ENCODE measurements at regions not wholly inside any gene's neighbourhood (a gene's known extent, or its start where the extent isn't known, plus 50 kb on each side); places are given as distances from the start of the nearest gene placed in this dataset.
"Not testable (repeated sequence)": the region's sequence is repeated elsewhere in the genome, so short reads cannot be mapped to it uniquely, and the experiment has no call there.

DNA sequence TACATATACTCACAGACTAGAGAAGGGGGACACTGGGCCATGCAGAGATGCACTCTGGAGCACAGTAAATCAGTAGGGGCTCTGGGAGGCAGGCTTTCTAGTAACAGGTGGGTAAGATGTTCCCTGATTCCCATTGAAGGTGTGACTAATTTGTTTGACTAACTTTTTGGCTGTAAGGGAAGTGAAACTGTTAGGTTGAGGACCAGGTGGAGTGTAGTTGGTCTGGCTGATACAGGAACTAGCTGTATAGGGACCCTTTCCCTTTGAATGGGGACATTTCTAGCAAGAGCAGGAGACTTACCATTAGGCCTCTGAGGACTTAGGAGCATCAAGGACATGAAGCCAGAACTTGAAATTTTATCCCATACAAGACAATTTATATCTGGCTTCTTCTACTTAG is 989.6 kb upstream of the COX7C start:
- Histone ChIP-seq H3K36me3 (no peaks in the 10 kb centered on the region), H3K9me3 (ENCODE audit: low read depth) (no peaks in the 10 kb centered on the region), H3K27ac (no peak overlapping the region), H4K20me1 (ENCODE audit: low read depth) (no peaks in the 10 kb centered on the region), H3K27me3 (no peaks in the 10 kb centered on the region), H3K4me3 (no peak overlapping the region), H3K79me2 (ENCODE audit: low read depth) (no peaks in the 10 kb centered on the region), H3F3A (ENCODE audit: low read depth) (no peaks in the 10 kb centered on the region), H2AFZ (replicated peaks) (no peak overlapping the region), H3K4me1 (no peaks in the 10 kb centered on the region), H3K4me2 (no peak overlapping the region), H3K9ac (no peak overlapping the region)
- Mint-ChIP-seq H3K27ac (no peak overlapping the region), H3K4me1 (no peaks in the 10 kb centered on the region), H3K27me3 (ENCODE audit: insufficient read depth, low read depth) (no peaks in the 10 kb centered on the region), H3K9me3 (no peaks in the 10 kb centered on the region), H3K36me3 (no peaks in the 10 kb centered on the region), H3K4me3 (no peak overlapping the region)
- TF ChIP-seq, protein P1, sequence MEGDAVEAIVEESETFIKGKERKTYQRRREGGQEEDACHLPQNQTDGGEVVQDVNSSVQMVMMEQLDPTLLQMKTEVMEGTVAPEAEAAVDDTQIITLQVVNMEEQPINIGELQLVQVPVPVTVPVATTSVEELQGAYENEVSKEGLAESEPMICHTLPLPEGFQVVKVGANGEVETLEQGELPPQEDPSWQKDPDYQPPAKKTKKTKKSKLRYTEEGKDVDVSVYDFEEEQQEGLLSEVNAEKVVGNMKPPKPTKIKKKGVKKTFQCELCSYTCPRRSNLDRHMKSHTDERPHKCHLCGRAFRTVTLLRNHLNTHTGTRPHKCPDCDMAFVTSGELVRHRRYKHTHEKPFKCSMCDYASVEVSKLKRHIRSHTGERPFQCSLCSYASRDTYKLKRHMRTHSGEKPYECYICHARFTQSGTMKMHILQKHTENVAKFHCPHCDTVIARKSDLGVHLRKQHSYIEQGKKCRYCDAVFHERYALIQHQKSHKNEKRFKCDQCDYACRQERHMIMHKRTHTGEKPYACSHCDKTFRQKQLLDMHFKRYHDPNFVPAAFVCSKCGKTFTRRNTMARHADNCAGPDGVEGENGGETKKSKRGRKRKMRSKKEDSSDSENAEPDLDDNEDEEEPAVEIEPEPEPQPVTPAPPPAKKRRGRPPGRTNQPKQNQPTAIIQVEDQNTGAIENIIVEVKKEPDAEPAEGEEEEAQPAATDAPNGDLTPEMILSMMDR (IDR thresholded peaks at IDR 0.05) = no peak
- TF ChIP-seq EZH2 (IDR thresholded peaks at IDR 0.05) (no peak), EZH2phosphoT487 (IDR thresholded peaks at IDR 0.05) (no peak)
- DNase-seq (ENCODE audit: low spot score) = no peak

DNA sequence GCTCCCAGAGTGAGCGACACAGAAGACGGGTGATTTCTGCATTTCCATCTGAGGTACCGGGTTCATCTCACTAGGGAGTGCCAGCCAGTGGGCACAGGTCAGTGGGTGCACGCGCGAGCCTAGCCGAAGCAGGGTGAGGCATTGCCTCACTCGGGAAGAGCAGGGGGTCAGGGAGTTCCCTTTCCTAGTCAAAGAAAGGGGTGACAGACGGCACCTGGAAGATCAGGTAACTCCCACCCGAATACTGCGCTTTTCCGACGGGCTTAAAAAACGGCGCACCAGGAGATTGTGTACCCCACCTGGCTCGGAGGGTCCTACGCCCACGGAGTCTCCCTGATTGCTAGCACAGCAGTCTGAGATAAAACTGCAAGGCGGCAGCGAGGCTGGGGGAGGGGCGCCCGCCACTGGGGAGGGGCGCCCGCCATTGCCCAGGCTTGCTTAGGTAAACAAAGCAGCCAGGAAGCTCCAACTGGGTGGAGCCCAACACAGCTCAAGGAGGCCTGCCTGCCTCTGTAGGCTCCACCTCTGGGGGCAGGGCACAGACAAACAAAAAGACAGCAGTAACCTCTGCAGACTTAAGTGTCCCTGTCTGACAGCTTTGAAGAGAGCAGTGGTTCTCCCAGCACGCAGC is 979.1 kb upstream of the COX7C start:
- H3K9ac ChIP-seq; H3K4me3 Mint-ChIP-seq; H3K27ac ChIP-seq; DNase-seq (ENCODE audit: low spot score); H3K4me1 Mint-ChIP-seq; H2AFZ ChIP-seq (replicated peaks); H3F3A ChIP-seq (ENCODE audit: low read depth); H3K36me3 Mint-ChIP-seq; H3K9me3 ChIP-seq (ENCODE audit: low read depth); H3K9me3 Mint-ChIP-seq; H3K27me3 ChIP-seq; H3K79me2 ChIP-seq (ENCODE audit: low read depth); H3K4me3 ChIP-seq; H3K4me2 ChIP-seq; H3K27ac Mint-ChIP-seq; H3K27me3 Mint-ChIP-seq (ENCODE audit: insufficient read depth, low read depth); H4K20me1 ChIP-seq (ENCODE audit: low read depth); H3K36me3 ChIP-seq; H3K4me1 ChIP-seq: not testable (repeated sequence)

DNA sequence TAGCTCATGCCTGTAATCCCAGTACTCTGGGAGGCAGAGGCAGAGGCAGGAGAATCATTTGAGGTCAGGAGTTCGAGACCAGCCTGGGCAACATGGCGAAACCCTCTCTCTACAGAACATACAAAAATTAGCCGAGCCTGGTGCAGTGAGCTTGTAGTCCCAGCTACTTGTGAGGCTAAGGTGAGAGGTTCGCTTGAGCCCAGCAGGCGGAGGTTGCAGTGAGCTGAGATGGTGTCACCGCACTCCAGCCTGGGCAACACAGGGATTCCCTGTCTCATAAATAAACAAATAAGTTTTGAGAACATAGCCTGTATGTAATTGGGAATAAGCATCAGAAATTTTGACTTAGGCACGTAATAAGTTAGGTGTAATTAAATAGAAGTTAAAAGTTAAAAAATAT is 971.7 kb upstream of the COX7C start:
- no peaks in the 10 kb centered on the region for H3K36me3 ChIP-seq
- no peaks in the 10 kb centered on the region for H3K27me3 ChIP-seq
- TF ChIP-seq, protein P1 (IDR thresholded peaks at IDR 0.05) = no peak
- TF ChIP-seq EZH2 (IDR thresholded peaks at IDR 0.05) (no peak), EZH2phosphoT487 (IDR thresholded peaks at IDR 0.05) (no peak)
- peaks cover 5% of the 10 kb centered on the region for H3K4me1 ChIP-seq
- no peak overlapping the region for H3K27ac ChIP-seq
- no peak overlapping the region for H3K4me3 ChIP-seq
- no peaks in the 10 kb centered on the region for H3K9me3 ChIP-seq (ENCODE audit: low read depth)
- H3K9ac ChIP-seq = no peak overlapping the region
- H3K36me3 Mint-ChIP-seq = no peaks in the 10 kb centered on the region
- no peak for DNase-seq (ENCODE audit: low spot score)
- no peak overlapping the region for H3K27ac Mint-ChIP-seq
- H3K79me2 ChIP-seq (ENCODE audit: low read depth) = no peaks in the 10 kb centered on the region
- no peaks in the 10 kb centered on the region for H3K27me3 Mint-ChIP-seq (ENCODE audit: insufficient read depth, low read depth)
- H4K20me1 ChIP-seq (ENCODE audit: low read depth) = no peaks in the 10 kb centered on the region
- no peak overlapping the region for H2AFZ ChIP-seq (replicated peaks)
- no peak overlapping the region for H3K4me3 Mint-ChIP-seq
- H3F3A ChIP-seq (ENCODE audit: low read depth) = no peaks in the 10 kb centered on the region
- H3K4me1 Mint-ChIP-seq = no peaks in the 10 kb centered on the region
- no peak overlapping the region for H3K4me2 ChIP-seq
- no peaks in the 10 kb centered on the region for H3K9me3 Mint-ChIP-seq

DNA sequence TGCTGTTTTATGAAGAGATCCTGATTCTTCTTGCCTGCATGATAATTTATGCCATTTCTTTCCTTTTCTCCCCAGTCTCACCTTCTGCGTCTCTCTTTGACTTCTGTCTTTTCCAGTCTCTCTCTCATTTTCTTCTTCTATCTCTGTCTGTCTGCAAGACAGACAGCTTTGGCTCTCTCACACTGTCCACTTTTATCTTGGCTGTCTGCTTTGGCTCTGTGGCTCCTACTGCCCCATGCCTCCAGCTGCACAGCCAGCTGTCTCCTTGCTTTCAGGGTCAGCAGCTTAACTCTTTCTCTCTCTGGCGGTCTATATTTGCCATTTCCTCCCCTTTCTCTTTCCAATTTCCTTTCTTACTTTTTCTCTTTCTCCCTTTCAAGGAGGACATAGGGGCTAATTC is 971.1 kb upstream of the COX7C start:
- peaks cover 5% of the 10 kb centered on the region for H3K4me1 ChIP-seq
- no peak overlapping the region for H3K4me3 Mint-ChIP-seq
- H3F3A ChIP-seq (ENCODE audit: low read depth) = no peaks in the 10 kb centered on the region
- no peaks in the 10 kb centered on the region for H3K9me3 Mint-ChIP-seq
- no peak overlapping the region for H3K4me2 ChIP-seq
- H3K79me2 ChIP-seq (ENCODE audit: low read depth) = no peaks in the 10 kb centered on the region
- H3K4me3 ChIP-seq = no peak overlapping the region
- H3K4me1 Mint-ChIP-seq = no peaks in the 10 kb centered on the region
- H4K20me1 ChIP-seq (ENCODE audit: low read depth) = no peaks in the 10 kb centered on the region
- H3K27ac Mint-ChIP-seq = no peak overlapping the region
- TF ChIP-seq EZH2 (IDR thresholded peaks at IDR 0.05) = no peak
- H3K9ac ChIP-seq = no peak overlapping the region
- no peaks in the 10 kb centered on the region for H3K27me3 Mint-ChIP-seq (ENCODE audit: insufficient read depth, low read depth)
- H3K36me3 ChIP-seq = no peaks in the 10 kb centered on the region
- H3K27me3 ChIP-seq = no peaks in the 10 kb centered on the region
- H3K27ac ChIP-seq = no peak overlapping the region
- H3K36me3 Mint-ChIP-seq = no peaks in the 10 kb centered on the region
- DNase-seq (ENCODE audit: low spot score) = no peak
- peak overlapping the region; percentile 76 for H2AFZ ChIP-seq (replicated peaks)
- no peaks in the 10 kb centered on the region for H3K9me3 ChIP-seq (ENCODE audit: low read depth)

All from neural progenitor cell (in vitro differentiated cells).